ENCODE measurements at regions not wholly inside any gene's neighbourhood (a gene's known extent, or its start where the extent isn't known, plus 50 kb on each side); places are given as distances from the start of the nearest gene placed in this dataset.

- BruUV-seq (replicated peaks): no TSS peak
- H3K27ac ChIP-seq (ENCODE audit: control insufficient read depth, insufficient read depth): no peak overlapping the region
- H3K9me3 ChIP-seq (replicated peaks; ENCODE audit: control insufficient read depth, insufficient read depth, low read length): no peaks in the 10 kb centered on the region
- DNase-seq (ENCODE audit: low read depth, low spot score): no peak
- no peak overlapping the region for H3K9ac ChIP-seq (ENCODE audit: control insufficient read depth, insufficient read depth, low read length)
- no peaks in the 10 kb centered on the region for H3K4me1 ChIP-seq (ENCODE audit: control insufficient read depth, insufficient read depth, low read length)
- no peak overlapping the region for H3K4me3 ChIP-seq
- RAD21 ChIA-PET (ENCODE audit: unreplicated experiment): no interaction called here
- 0% methylated on average over 2 of the region's 2 CpGs for WGBS (ENCODE audit: insufficient coverage, insufficient replicate concordance, low lambda C conversion rate, missing lambda C conversion rate)
- H3K79me2 ChIP-seq (ENCODE audit: control insufficient read depth, insufficient read depth, low read length): no peaks in the 10 kb centered on the region
- TF ChIP-seq PAX5 (IDR thresholded peaks at IDR 0.05; ENCODE audit: borderline replicate concordance, low read depth, low read length): no peak
- no peak for TF ChIP-seq SUPT20H (IDR thresholded peaks at IDR 0.05; ENCODE audit: borderline replicate concordance, control insufficient read depth, low read depth, low read length)
- no peak for TF ChIP-seq BMI1 (IDR thresholded peaks at IDR 0.05; ENCODE audit: borderline replicate concordance)
- no peak for TF ChIP-seq RBBP5 (conservative IDR thresholded peaks at IDR 0.05)
- TF ChIP-seq ASH2L (IDR thresholded peaks at IDR 0.05; ENCODE audit: borderline replicate concordance, low read depth): no peak
- TF ChIP-seq ATF2 (IDR thresholded peaks at IDR 0.05; ENCODE audit: low read length): no peak
- TF ChIP-seq, protein P1, sequence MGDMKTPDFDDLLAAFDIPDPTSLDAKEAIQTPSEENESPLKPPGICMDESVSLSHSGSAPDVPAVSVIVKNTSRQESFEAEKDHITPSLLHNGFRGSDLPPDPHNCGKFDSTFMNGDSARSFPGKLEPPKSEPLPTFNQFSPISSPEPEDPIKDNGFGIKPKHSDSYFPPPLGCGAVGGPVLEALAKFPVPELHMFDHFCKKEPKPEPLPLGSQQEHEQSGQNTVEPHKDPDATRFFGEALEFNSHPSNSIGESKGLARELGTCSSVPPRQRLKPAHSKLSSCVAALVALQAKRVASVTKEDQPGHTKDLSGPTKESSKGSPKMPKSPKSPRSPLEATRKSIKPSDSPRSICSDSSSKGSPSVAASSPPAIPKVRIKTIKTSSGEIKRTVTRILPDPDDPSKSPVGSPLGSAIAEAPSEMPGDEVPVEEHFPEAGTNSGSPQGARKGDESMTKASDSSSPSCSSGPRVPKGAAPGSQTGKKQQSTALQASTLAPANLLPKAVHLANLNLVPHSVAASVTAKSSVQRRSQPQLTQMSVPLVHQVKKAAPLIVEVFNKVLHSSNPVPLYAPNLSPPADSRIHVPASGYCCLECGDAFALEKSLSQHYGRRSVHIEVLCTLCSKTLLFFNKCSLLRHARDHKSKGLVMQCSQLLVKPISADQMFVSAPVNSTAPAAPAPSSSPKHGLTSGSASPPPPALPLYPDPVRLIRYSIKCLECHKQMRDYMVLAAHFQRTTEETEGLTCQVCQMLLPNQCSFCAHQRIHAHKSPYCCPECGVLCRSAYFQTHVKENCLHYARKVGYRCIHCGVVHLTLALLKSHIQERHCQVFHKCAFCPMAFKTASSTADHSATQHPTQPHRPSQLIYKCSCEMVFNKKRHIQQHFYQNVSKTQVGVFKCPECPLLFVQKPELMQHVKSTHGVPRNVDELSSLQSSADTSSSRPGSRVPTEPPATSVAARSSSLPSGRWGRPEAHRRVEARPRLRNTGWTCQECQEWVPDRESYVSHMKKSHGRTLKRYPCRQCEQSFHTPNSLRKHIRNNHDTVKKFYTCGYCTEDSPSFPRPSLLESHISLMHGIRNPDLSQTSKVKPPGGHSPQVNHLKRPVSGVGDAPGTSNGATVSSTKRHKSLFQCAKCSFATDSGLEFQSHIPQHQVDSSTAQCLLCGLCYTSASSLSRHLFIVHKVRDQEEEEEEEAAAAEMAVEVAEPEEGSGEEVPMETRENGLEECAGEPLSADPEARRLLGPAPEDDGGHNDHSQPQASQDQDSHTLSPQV (IDR thresholded peaks at IDR 0.05): no peak
- no peak for TF ChIP-seq ZNF24 (IDR thresholded peaks at IDR 0.05)
- no peak for TF ChIP-seq TCF3 (IDR thresholded peaks at IDR 0.05; ENCODE audit: borderline replicate concordance, insufficient read depth, low read depth, low read length)
- TF ChIP-seq EED (IDR thresholded peaks at IDR 0.05; ENCODE audit: low read depth): no peak
- TF ChIP-seq CEBPZ (IDR thresholded peaks at IDR 0.05; ENCODE audit: low read depth, low read length): no peak
- no peak for TF ChIP-seq NFYA (IDR thresholded peaks at IDR 0.05; ENCODE audit: borderline replicate concordance, low read depth, low read length)
- H3K36me3 ChIP-seq (ENCODE audit: control insufficient read depth in 2 of 2, insufficient read depth in 2 of 2, low read length in 1 of 2): no peaks in the 10 kb centered on the region
- no peak for FAIRE-seq
- in situ Hi-C loops (cut with MboI) (no loop called here), intact Hi-C loops (cut with micrococcal nuclease; ENCODE audit: unreplicated experiment) (no loop called here)
- POLR2A ChIA-PET: no interaction called here
- no peak overlapping the region for H3K4me2 ChIP-seq (ENCODE audit: control insufficient read depth, insufficient read depth)
- no peaks in the 10 kb centered on the region for H4K20me1 ChIP-seq (ENCODE audit: control insufficient read depth, insufficient read depth)
- CTCF ChIA-PET: no interaction called here
- no peaks in the 10 kb centered on the region for H3K27me3 ChIP-seq (replicated peaks in 1 of 2; ENCODE audit: control insufficient read depth in 2 of 2, insufficient read depth in 2 of 2, low read length in 1 of 2)
- SMC1A ChIA-PET (ENCODE audit: uncharacterized antibody, unreplicated experiment): interaction anchor here (0.8 to 1.7 kb wide), 4 partner anchors 27 to 71 kb away, joined by 3 to 4 read pairs (median 4); no protein-coding TSS in a partner anchor
- ATAC-seq: no peak
- no peak overlapping the region for H2AFZ ChIP-seq (ENCODE audit: control insufficient read depth, low read depth, low read length)
Observed at GRCh38 chr6:15816661-15817060, 153.8 kb upstream of the DTNBP1 start.

Measured in GM12878 (cell line).